ENCODE measurements at regions not wholly inside any gene's neighbourhood (a gene's known extent, or its start where the extent isn't known, plus 50 kb on each side); places are given as distances from the start of the nearest gene placed in this dataset.
A peak's percentile ranks its signal among the peaks of the same experiment; 100 is the strongest.

- WGBS, 2 donors = 18 to 30% methylated on average over 3 of the region's 3 CpGs
- intact Hi-C loops (cut with DNase I) = loop anchor here (5.0 to 10.0 kb wide), 2 partner anchors 83 to 236 kb away; no protein-coding TSS in a partner anchor
- TF ChIP-seq POLR2A (IDR thresholded peaks at IDR 0.05) (peak in 1 of 2 donors; percentile 17), CTCF (IDR thresholded peaks at IDR 0.05) (no peak)
- Histone ChIP-seq H3K27ac (peak overlapping the region; percentile 19 to 67 (median 62)), H3K4me3 (replicated peaks in 1 of 3) (no peak overlapping the region), H3K4me1 (peaks cover 5 to 25% of the 10 kb centered on the region in 2 donors), H3K27me3 (no peaks in the 10 kb centered on the region), H3K36me3 (no peaks in the 10 kb centered on the region), H3K9me3 (no peaks in the 10 kb centered on the region)
- peak; percentile 74 to 75 for DNase-seq
These were observed 61.0 kb downstream of the GTPBP8 start for GRCh38 chr3:113051787-113052186.

- Histone ChIP-seq H3K9me3 (no peaks in the 10 kb centered on the region), H3K4me1 (peaks cover 12 to 30% of the 10 kb centered on the region in 2 donors), H3K4me3 (replicated peaks in 1 of 3) (no peak overlapping the region), H3K36me3 (no peaks in the 10 kb centered on the region), H3K27me3 (no peaks in the 10 kb centered on the region), H3K27ac (no peak overlapping the region)
- intact Hi-C loops (cut with DNase I) = loop anchor here (5.0 to 10.0 kb wide), 2 partner anchors 82 to 234 kb away; no protein-coding TSS in a partner anchor
- TF ChIP-seq POLR2A (IDR thresholded peaks at IDR 0.05) = no peak
- TF ChIP-seq CTCF (IDR thresholded peaks at IDR 0.05) = no peak
- DNase-seq = no peak
- WGBS, 2 donors = 85 to 89% methylated on average over 3 of the region's 3 CpGs
These were observed 62.4 kb downstream of the GTPBP8 start for GRCh38 chr3:113053169-113053568.

GRCh38 chr3:113054552-113054951 lies 63.8 kb downstream of the GTPBP8 start:
- 0% methylated on average over 1 of the region's 1 CpG for WGBS, 2 donors
- H3K4me3 ChIP-seq (replicated peaks in 1 of 3) = no peak overlapping the region
- no peaks in the 10 kb centered on the region for H3K27me3 ChIP-seq
- no peaks in the 10 kb centered on the region for H3K9me3 ChIP-seq
- H3K27ac ChIP-seq = no peak overlapping the region
- H3K4me1 ChIP-seq = peaks cover 12 to 30% of the 10 kb centered on the region in 2 donors
- H3K36me3 ChIP-seq = no peaks in the 10 kb centered on the region
- intact Hi-C loops (cut with DNase I) = loop anchor here (5.0 to 10.0 kb wide), 2 partner anchors 80 to 233 kb away; no protein-coding TSS in a partner anchor
- TF ChIP-seq POLR2A (IDR thresholded peaks at IDR 0.05) (no peak), CTCF (IDR thresholded peaks at IDR 0.05) (no peak)
- no peak for DNase-seq

- DNase-seq = no peak
- Histone ChIP-seq H3K27me3 (no peaks in the 10 kb centered on the region), H3K36me3 (no peaks in the 10 kb centered on the region)
These were observed 64.4 kb downstream of the GTPBP8 start for GRCh38 chr3:113055201-113055600.

More at GRCh38 chr3:113055201-113055600, 64.4 kb downstream of the GTPBP8 start:
- H3K4me3 ChIP-seq (replicated peaks in 1 of 3) = no peak overlapping the region
- no peaks in the 10 kb centered on the region for H3K9me3 ChIP-seq
- peaks cover 12 to 30% of the 10 kb centered on the region in 2 donors for H3K4me1 ChIP-seq
- no peak overlapping the region for H3K27ac ChIP-seq
- intact Hi-C loops (cut with DNase I) = loop anchor here (10.0 kb wide), 1 partner anchor 80 kb away; no protein-coding TSS in a partner anchor
- no peak for TF ChIP-seq CTCF (IDR thresholded peaks at IDR 0.05)
- no peak for TF ChIP-seq POLR2A (IDR thresholded peaks at IDR 0.05)

Data from thyroid gland (tissue), 4 donors.